Uterus (tissue), 3 donors: ENCODE measurements at regions not wholly inside any gene's neighbourhood (a gene's known extent, or its start where the extent isn't known, plus 50 kb on each side); places are given as distances from the start of the nearest gene placed in this dataset.

ENCODE experiments used
- DNase-seq, 2 donors: peaks; one replicate each; pipeline ENCODE4 v3.0.0-alpha.2; 2019 to 2020
- H3K27ac ChIP-seq, 2 donors: fragments of 200-600 bp; sonication (generic); 1 replicate in 1 of 2; 2 replicates in 1 of 2; pipeline ENCODE4 v1.5.1; 2016 to 2018
- H3K27me3 ChIP-seq, 2 donors: fragments of 200-600 bp; sonication (generic); one replicate each; pipeline ENCODE4 v1.5.1; 2018 to 2019; ENCODE audit warnings: control low read depth in 1 of 2
- H3K36me3 ChIP-seq, 2 donors: fragments of 200-600 bp; sonication (generic); one replicate each; pipeline ENCODE4 v1.5.1; 2019; ENCODE audit warnings: control low read depth in 1 of 2
- H3K4me1 ChIP-seq, 2 donors: fragments of 200-600 bp; sonication (generic); one replicate each; pipeline ENCODE4 v1.5.1; 2018 to 2019; ENCODE audit warnings: control low read depth in 1 of 2
- H3K4me3 ChIP-seq, 2 donors: fragments of 200-600 bp; sonication (generic); 1 replicate in 1 of 2; 2 replicates in 1 of 2; pipeline ENCODE4 v1.5.1; 2018 to 2019; ENCODE audit warnings: mild to moderate bottlenecking in 1 of 2
- H3K9me3 ChIP-seq, 2 donors: fragments of 200-600 bp; sonication (generic); one replicate each; pipeline ENCODE4 v1.5.1; 2019; ENCODE audit warnings: control low read depth in 1 of 2
- CTCF ChIP-seq, 4 experiments: fragments of 200-600 bp in 2 of 4; fragments of 450-650 bp in 2 of 4; sonication (generic) in 2 of 4; IDR thresholded peaks; one replicate each; pipeline ENCODE4 v1.5.1; 2016 to 2019; ENCODE audit warnings: antibody characterized with exemption in 4 of 4, mild to moderate bottlenecking in 2 of 4, moderate library complexity in 1 of 4
- POLR2A ChIP-seq, 2 donors: fragments of 450-650 bp; IDR thresholded peaks; one replicate each; pipeline ENCODE4 v1.6.1; 2016; ENCODE audit warnings: antibody characterized with exemption in 2 of 2, mild to moderate bottlenecking in 1 of 2, moderate library complexity in 1 of 2
- intact Hi-C: fragments of 100-400 bp; cut with DNase I; formaldehyde crosslinking; loops from one replicate; pipeline ENCODE4 v1.15.1; 2023; ENCODE audit warnings: low total_unique reads
- donor health status: DM: yes; HTN: yes; CAD: no.

GRCh38 chr14:28356819-28357218 is 409.8 kb upstream of the FOXG1 start:
- TF ChIP-seq CTCF (IDR thresholded peaks at IDR 0.05) (no peak), POLR2A (IDR thresholded peaks at IDR 0.05) (no peak)
- DNase-seq = no peak
- no peaks in the 10 kb centered on the region for H3K36me3 ChIP-seq
- no peaks in the 10 kb centered on the region for H3K27me3 ChIP-seq
- no peak overlapping the region for H3K27ac ChIP-seq
- no peaks in the 10 kb centered on the region for H3K9me3 ChIP-seq
- no peaks in the 10 kb centered on the region for H3K4me1 ChIP-seq
- intact Hi-C loops = no loop called here
- no peak overlapping the region for H3K4me3 ChIP-seq

- TF ChIP-seq POLR2A (IDR thresholded peaks at IDR 0.05) (no peak), CTCF (IDR thresholded peaks at IDR 0.05) (no peak)
- H3K27ac ChIP-seq = no peak overlapping the region
- intact Hi-C loops = no loop called here
- no peak for DNase-seq
- H3K27me3 ChIP-seq = no peaks in the 10 kb centered on the region
- H3K4me1 ChIP-seq = no peaks in the 10 kb centered on the region
- no peaks in the 10 kb centered on the region for H3K9me3 ChIP-seq
- no peaks in the 10 kb centered on the region for H3K36me3 ChIP-seq
- no peak overlapping the region for H3K4me3 ChIP-seq
These were observed 405.1 kb upstream of the FOXG1 start for GRCh38 chr14:28361486-28361885.

- TF ChIP-seq CTCF (IDR thresholded peaks at IDR 0.05) (no peak), POLR2A (IDR thresholded peaks at IDR 0.05) (no peak)
These were observed 401.1 kb upstream of the FOXG1 start for GRCh38 chr14:28365510-28365909.

GRCh38 chr14:28373721-28374120 is 392.9 kb upstream of the FOXG1 start:
- Histone ChIP-seq H3K36me3 (no peaks in the 10 kb centered on the region), H3K4me1 (no peaks in the 10 kb centered on the region), H3K27me3 (no peaks in the 10 kb centered on the region), H3K4me3 (no peak overlapping the region), H3K27ac (no peak overlapping the region), H3K9me3 (no peaks in the 10 kb centered on the region)
- no peak for TF ChIP-seq POLR2A (IDR thresholded peaks at IDR 0.05)
- TF ChIP-seq CTCF (IDR thresholded peaks at IDR 0.05) = no peak
- intact Hi-C loops = no loop called here
- DNase-seq = no peak

More at GRCh38 chr14:28365510-28365909, 401.1 kb upstream of the FOXG1 start:
- Histone ChIP-seq H3K27me3 (no peaks in the 10 kb centered on the region), H3K9me3 (no peaks in the 10 kb centered on the region), H3K36me3 (no peaks in the 10 kb centered on the region), H3K4me3 (no peak overlapping the region), H3K4me1 (no peaks in the 10 kb centered on the region), H3K27ac (no peak overlapping the region)
- no peak for DNase-seq
- intact Hi-C loops = no loop called here

- Histone ChIP-seq H3K9me3 (no peaks in the 10 kb centered on the region), H3K4me1 (no peaks in the 10 kb centered on the region), H3K4me3 (no peak overlapping the region), H3K36me3 (no peaks in the 10 kb centered on the region), H3K27me3 (no peaks in the 10 kb centered on the region), H3K27ac (no peak overlapping the region)
- TF ChIP-seq CTCF (IDR thresholded peaks at IDR 0.05) = no peak
- no peak for TF ChIP-seq POLR2A (IDR thresholded peaks at IDR 0.05)
- no peak for DNase-seq
- intact Hi-C loops = no loop called here
These were observed 391.3 kb upstream of the FOXG1 start for GRCh38 chr14:28375295-28375694.
